Esophagus squamous epithelium (tissue), 5 donors: ENCODE measurements at regions not wholly inside any gene's neighbourhood (a gene's known extent, or its start where the extent isn't known, plus 50 kb on each side); places are given as distances from the start of the nearest gene placed in this dataset.

Source experiments
- DNase-seq: peaks from one replicate; lab custom pipeline; 2025; lab: John Stamatoyannopoulos, UW
- H3K27ac ChIP-seq, 4 donors: fragments of 200-600 bp; sonication (generic); one replicate each; pipeline ENCODE4 v1.5.1; 2016 to 2019; ENCODE audit warnings: mild to moderate bottlenecking in 1 of 4
- H3K27me3 ChIP-seq, 4 donors: fragments of 200-600 bp; sonication (generic); 1 replicate in 3 of 4; 2 replicates in 1 of 4; pipeline versions ENCODE4 v1.5.1 to v1.6.0; 2017 to 2021; ENCODE audit warnings: antibody characterized with exemption in 1 of 4
- H3K36me3 ChIP-seq, 3 donors: fragments of 200-600 bp; sonication (generic); one replicate each; pipeline ENCODE4 v1.5.1; 2016 to 2019
- H3K4me1 ChIP-seq, 3 donors: fragments of 200-600 bp; sonication (generic); one replicate each; pipeline ENCODE4 v1.5.1; 2017 to 2019
- H3K4me3 ChIP-seq, 4 donors: fragments of 200-600 bp; sonication (generic); 1 replicate in 3 of 4; 2 replicates in 1 of 4; pipeline ENCODE4 v1.5.1; 2016 to 2019; ENCODE audit warnings: mild to moderate bottlenecking in 2 of 4, moderate library complexity in 1 of 4
- H3K9me3 ChIP-seq, 3 donors: fragments of 200-600 bp; sonication (generic); one replicate each; pipeline ENCODE4 v1.5.1; 2016 to 2019
- CTCF ChIP-seq, 6 experiments: fragments of 450-650 bp in 4 of 6; fragments of 200-600 bp in 2 of 6; sonication (generic) in 2 of 6; IDR thresholded peaks; one replicate each; pipeline ENCODE4 v1.5.1; 2016 to 2019; ENCODE audit warnings: antibody characterized with exemption in 6 of 6, mild to moderate bottlenecking in 4 of 6, moderate library complexity in 4 of 6
- POLR2A ChIP-seq, 4 donors: fragments of 450-650 bp; IDR thresholded peaks; one replicate each; pipeline ENCODE4 v1.6.1; 2017; ENCODE audit warnings: antibody characterized with exemption in 4 of 4, mild to moderate bottlenecking in 4 of 4, moderate library complexity in 3 of 4
- WGBS, 2 donors: methylation state at CpG; one replicate each; pipeline ENCODE4 v1.1.5; 2018; 5-methylcytosine and 5-hydroxymethylcytosine counted together
- intact Hi-C: fragments of 100-400 bp; cut with DNase I; formaldehyde crosslinking; loops from one replicate; pipeline ENCODE4 v1.15.0; 2022
- donor health status: DM: yes; HTN: yes; CAD: no.

- TF ChIP-seq POLR2A (IDR thresholded peaks at IDR 0.05) (no peak), CTCF (IDR thresholded peaks at IDR 0.05) (no peak)
- H3K27ac ChIP-seq = no peak overlapping the region
- 43 to 70% methylated on average over 2 of the region's 2 CpGs for WGBS, 2 donors
- no peaks in the 10 kb centered on the region for H3K36me3 ChIP-seq
- H3K9me3 ChIP-seq = no peaks in the 10 kb centered on the region
- H3K27me3 ChIP-seq = peaks cover 0 to 3% (median 0%) of the 10 kb centered on the region in 4 donors
- H3K4me1 ChIP-seq = no peaks in the 10 kb centered on the region
- intact Hi-C loops = no loop called here
- no peak for DNase-seq
- H3K4me3 ChIP-seq = no peak overlapping the region
Measured at GRCh38 chr5:69033690-69034089, 60.1 kb upstream of the SLC30A5 start.

- intact Hi-C loops = no loop called here
- Histone ChIP-seq H3K9me3 (no peaks in the 10 kb centered on the region), H3K27me3 (peaks cover 0 to 3% (median 0%) of the 10 kb centered on the region in 4 donors), H3K36me3 (no peaks in the 10 kb centered on the region), H3K4me1 (no peaks in the 10 kb centered on the region), H3K4me3 (no peak overlapping the region), H3K27ac (no peak overlapping the region)
- WGBS, 2 donors = 90% methylated on average over 7 of the region's 7 CpGs
- DNase-seq = no peak
- TF ChIP-seq CTCF (IDR thresholded peaks at IDR 0.05) (no peak), POLR2A (IDR thresholded peaks at IDR 0.05) (no peak)
Measured at GRCh38 chr5:69034898-69035297, 58.9 kb upstream of the SLC30A5 start.

- DNase-seq = no peak
- Histone ChIP-seq H3K27me3 (peaks cover 0 to 3% (median 0%) of the 10 kb centered on the region in 4 donors), H3K4me1 (no peaks in the 10 kb centered on the region), H3K4me3 (no peak overlapping the region), H3K27ac (no peak overlapping the region), H3K36me3 (no peaks in the 10 kb centered on the region), H3K9me3 (no peaks in the 10 kb centered on the region)
- 53 to 56% methylated on average over 4 of the region's 4 CpGs for WGBS, 2 donors
- TF ChIP-seq POLR2A (IDR thresholded peaks at IDR 0.05) (no peak), CTCF (IDR thresholded peaks at IDR 0.05) (no peak)
- intact Hi-C loops = no loop called here
Measured at GRCh38 chr5:69035665-69036064, 58.1 kb upstream of the SLC30A5 start.

GRCh38 chr5:69038539-69038938 is 55.3 kb upstream of the SLC30A5 start:
- H3K9me3 ChIP-seq = no peaks in the 10 kb centered on the region
- no peak overlapping the region for H3K27ac ChIP-seq
- no peaks in the 10 kb centered on the region for H3K27me3 ChIP-seq
- H3K4me3 ChIP-seq = no peak overlapping the region
- whole genome bisulfite sequencing, 2 donors = 86 to 91% methylated on average over 8 of the region's 8 CpGs
- intact Hi-C loops = no loop called here
- no peak for DNase-seq
- peaks cover 0 to 5% (median 0%) of the 10 kb centered on the region in 3 donors for H3K4me1 ChIP-seq
- no peaks in the 10 kb centered on the region for H3K36me3 ChIP-seq
- TF ChIP-seq CTCF (IDR thresholded peaks at IDR 0.05) = no peak
- TF ChIP-seq POLR2A (IDR thresholded peaks at IDR 0.05) = no peak

- Histone ChIP-seq H3K27ac (no peak overlapping the region), H3K4me1 (peaks cover 0 to 9% (median 0%) of the 10 kb centered on the region in 3 donors), H3K9me3 (no peaks in the 10 kb centered on the region), H3K36me3 (no peaks in the 10 kb centered on the region), H3K27me3 (no peaks in the 10 kb centered on the region), H3K4me3 (no peak overlapping the region)
- no peak for DNase-seq
- intact Hi-C loops = no loop called here
- TF ChIP-seq POLR2A (IDR thresholded peaks at IDR 0.05) (no peak), CTCF (IDR thresholded peaks at IDR 0.05) (no peak)
Measured at GRCh38 chr5:69039829-69040228, 54.0 kb upstream of the SLC30A5 start.
